ENCODE measurements at regions not wholly inside any gene's neighbourhood (a gene's known extent, or its start where the extent isn't known, plus 50 kb on each side); places are given as distances from the start of the nearest gene placed in this dataset.
"Not testable (repeated sequence)": the region's sequence is repeated elsewhere in the genome, so short reads cannot be mapped to it uniquely, and the experiment has no call there.

- DNase-seq = no peak
Measured at GRCh38 chr4:64715741-64716140, 306.5 kb upstream of the TECRL start.

GRCh38 chr4:64713256-64713840 lies 304.1 kb upstream of the TECRL start:
- peak; percentile 5 to 51 (median 33) for DNase-seq

- DNase-seq = no peak
Measured at GRCh38 chr4:64712590-64712989, 303.3 kb upstream of the TECRL start.

GRCh38 chr4:64705989-64706388 lies 296.7 kb upstream of the TECRL start:
- DNase-seq = no peak

- no peak for DNase-seq
Measured at GRCh38 chr4:64698171-64698570, 288.9 kb upstream of the TECRL start.

- no peak for DNase-seq
Measured at GRCh38 chr4:64682946-64683345, 273.7 kb upstream of the TECRL start.

GRCh38 chr4:64682481-64682880 lies 273.2 kb upstream of the TECRL start:
- DNase-seq = no peak

GRCh38 chr4:64673121-64673520 lies 263.9 kb upstream of the TECRL start:
- not testable (repeated sequence) for DNase-seq

- no peak for DNase-seq
Measured at GRCh38 chr4:64670647-64671046, 261.4 kb upstream of the TECRL start.

- DNase-seq = no peak
Measured at GRCh38 chr4:64643841-64644240, 234.6 kb upstream of the TECRL start.

GRCh38 chr4:64642936-64643335 lies 233.7 kb upstream of the TECRL start:
- DNase-seq = no peak

GRCh38 chr4:64640402-64640801 lies 231.2 kb upstream of the TECRL start:
- not testable (repeated sequence) for DNase-seq

- no peak for DNase-seq
Measured at GRCh38 chr4:64625438-64625837, 216.2 kb upstream of the TECRL start.

GRCh38 chr4:64617800-64618199 lies 208.6 kb upstream of the TECRL start:
- DNase-seq = no peak

- no peak for DNase-seq
Measured at GRCh38 chr4:64614276-64614675, 205.0 kb upstream of the TECRL start.

GRCh38 chr4:64613046-64613445 lies 203.8 kb upstream of the TECRL start:
- DNase-seq = no peak

GRCh38 chr4:64598066-64598465 lies 188.8 kb upstream of the TECRL start:
- no peak for DNase-seq

- no peak for DNase-seq
Measured at GRCh38 chr4:64594723-64595122, 185.5 kb upstream of the TECRL start.

- no peak for DNase-seq
Measured at GRCh38 chr4:64588507-64588906, 179.3 kb upstream of the TECRL start.

GRCh38 chr4:64584981-64585557 lies 175.8 kb upstream of the TECRL start:
- DNase-seq = peak; percentile 45 to 60 (median 45)

GRCh38 chr4:64584125-64584524 lies 174.9 kb upstream of the TECRL start:
- no peak for DNase-seq

GRCh38 chr4:64582492-64582891 lies 173.2 kb upstream of the TECRL start:
- DNase-seq = no peak

GRCh38 chr4:64581422-64581821 lies 172.2 kb upstream of the TECRL start:
- no peak for DNase-seq

GRCh38 chr4:64564126-64564525 lies 154.9 kb upstream of the TECRL start:
- no peak for DNase-seq

GRCh38 chr4:64559571-64559970 lies 150.3 kb upstream of the TECRL start:
- no peak for DNase-seq
